ENCODE measurements at regions not wholly inside any gene's neighbourhood (a gene's known extent, or its start where the extent isn't known, plus 50 kb on each side); places are given as distances from the start of the nearest gene placed in this dataset.

DNA sequence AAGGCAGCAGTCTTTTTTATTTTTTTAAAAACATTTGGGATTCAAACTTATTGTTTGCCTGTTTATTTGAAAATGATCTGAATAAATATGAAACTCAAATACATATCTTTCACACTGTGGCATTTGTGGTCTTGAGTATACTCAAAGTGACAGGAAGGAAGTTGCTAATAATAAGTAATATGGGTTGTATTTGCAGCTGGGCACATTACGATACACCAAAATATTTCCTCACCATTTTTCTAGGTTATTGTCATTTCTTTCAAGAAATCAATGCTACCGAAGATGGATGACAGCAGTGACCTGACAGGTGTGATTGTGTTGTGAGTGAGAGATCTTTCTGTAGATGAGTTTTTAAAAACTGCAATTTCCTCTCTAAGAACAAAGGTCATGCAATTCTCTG lies 665.7 kb downstream of the CDH8 start:
- no peak overlapping the region for H3K4me3 ChIP-seq (replicated peaks in 1 of 3)
- H3K27ac ChIP-seq, result no peak overlapping the region
- intact Hi-C loops (cut with DNase I), result no loop called here
- H3K27me3 ChIP-seq, result no peaks in the 10 kb centered on the region
- no peaks in the 10 kb centered on the region for H3K36me3 ChIP-seq
- WGBS, 2 donors, result 72 to 88% methylated on average over 2 of the region's 2 CpGs
- TF ChIP-seq, protein P1, sequence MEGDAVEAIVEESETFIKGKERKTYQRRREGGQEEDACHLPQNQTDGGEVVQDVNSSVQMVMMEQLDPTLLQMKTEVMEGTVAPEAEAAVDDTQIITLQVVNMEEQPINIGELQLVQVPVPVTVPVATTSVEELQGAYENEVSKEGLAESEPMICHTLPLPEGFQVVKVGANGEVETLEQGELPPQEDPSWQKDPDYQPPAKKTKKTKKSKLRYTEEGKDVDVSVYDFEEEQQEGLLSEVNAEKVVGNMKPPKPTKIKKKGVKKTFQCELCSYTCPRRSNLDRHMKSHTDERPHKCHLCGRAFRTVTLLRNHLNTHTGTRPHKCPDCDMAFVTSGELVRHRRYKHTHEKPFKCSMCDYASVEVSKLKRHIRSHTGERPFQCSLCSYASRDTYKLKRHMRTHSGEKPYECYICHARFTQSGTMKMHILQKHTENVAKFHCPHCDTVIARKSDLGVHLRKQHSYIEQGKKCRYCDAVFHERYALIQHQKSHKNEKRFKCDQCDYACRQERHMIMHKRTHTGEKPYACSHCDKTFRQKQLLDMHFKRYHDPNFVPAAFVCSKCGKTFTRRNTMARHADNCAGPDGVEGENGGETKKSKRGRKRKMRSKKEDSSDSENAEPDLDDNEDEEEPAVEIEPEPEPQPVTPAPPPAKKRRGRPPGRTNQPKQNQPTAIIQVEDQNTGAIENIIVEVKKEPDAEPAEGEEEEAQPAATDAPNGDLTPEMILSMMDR (IDR thresholded peaks at IDR 0.05), result no peak
- TF ChIP-seq POLR2A (IDR thresholded peaks at IDR 0.05), result no peak
- DNase-seq, result no peak
- H3K9me3 ChIP-seq, result no peaks in the 10 kb centered on the region
- no peaks in the 10 kb centered on the region for H3K4me1 ChIP-seq

DNA sequence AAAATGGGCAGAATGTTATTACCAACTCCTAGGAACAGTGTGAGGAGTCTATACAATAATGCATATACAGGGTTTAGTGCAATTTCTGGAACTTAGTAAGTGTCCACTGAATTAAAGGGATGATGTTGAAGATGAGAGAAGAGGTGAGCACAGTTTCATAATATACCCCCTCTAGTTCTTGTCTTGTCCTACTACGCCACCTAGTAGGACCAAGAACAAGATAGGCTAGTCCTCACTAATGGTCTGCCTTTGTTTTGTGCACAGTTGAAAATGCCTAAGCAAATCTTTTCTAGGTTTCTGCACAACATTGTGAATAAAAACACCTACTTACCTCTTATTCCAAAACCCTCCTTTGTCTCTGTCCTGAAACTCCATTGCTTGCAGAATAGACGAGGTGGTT lies 670.2 kb downstream of the CDH8 start:
- intact Hi-C loops (cut with DNase I), result no loop called here
- Histone ChIP-seq H3K9me3 (no peaks in the 10 kb centered on the region), H3K27me3 (no peaks in the 10 kb centered on the region), H3K4me3 (replicated peaks in 1 of 3) (no peak overlapping the region), H3K4me1 (no peaks in the 10 kb centered on the region), H3K27ac (no peak overlapping the region), H3K36me3 (no peaks in the 10 kb centered on the region)
- no peak for DNase-seq
- TF ChIP-seq, protein P1 (IDR thresholded peaks at IDR 0.05), result no peak
- TF ChIP-seq POLR2A (IDR thresholded peaks at IDR 0.05), result no peak
- WGBS, 2 donors, result 79 to 90% methylated on average over 2 of the region's 2 CpGs

DNA sequence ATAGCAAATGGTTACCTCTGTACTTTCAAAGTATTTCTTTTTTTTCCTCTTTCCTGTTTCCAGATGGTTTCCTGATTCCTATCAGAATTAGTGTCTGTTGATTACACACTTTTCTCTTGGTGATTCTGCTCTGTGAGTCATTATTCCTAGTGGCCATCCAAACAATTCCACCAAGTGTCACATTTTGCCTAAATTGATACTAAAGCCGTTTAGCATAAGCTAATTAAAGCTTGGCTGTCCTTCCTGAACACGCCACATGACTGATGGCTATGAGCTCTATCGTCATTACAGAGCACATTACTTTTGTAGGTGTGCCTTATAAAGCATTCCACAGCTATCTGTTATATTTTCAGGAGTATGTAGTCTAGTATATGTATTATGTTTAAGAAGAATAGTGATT lies 671.2 kb downstream of the CDH8 start:
- no peak for DNase-seq
- Histone ChIP-seq H3K9me3 (no peaks in the 10 kb centered on the region), H3K4me1 (no peaks in the 10 kb centered on the region), H3K27ac (no peak overlapping the region), H3K36me3 (no peaks in the 10 kb centered on the region), H3K27me3 (no peaks in the 10 kb centered on the region), H3K4me3 (replicated peaks in 1 of 3) (no peak overlapping the region)
- TF ChIP-seq POLR2A (IDR thresholded peaks at IDR 0.05), result no peak
- TF ChIP-seq, protein P1 (IDR thresholded peaks at IDR 0.05), result no peak
- 64 to 79% methylated on average over 3 of the region's 3 CpGs for WGBS, 2 donors
- intact Hi-C loops (cut with DNase I), result no loop called here

DNA sequence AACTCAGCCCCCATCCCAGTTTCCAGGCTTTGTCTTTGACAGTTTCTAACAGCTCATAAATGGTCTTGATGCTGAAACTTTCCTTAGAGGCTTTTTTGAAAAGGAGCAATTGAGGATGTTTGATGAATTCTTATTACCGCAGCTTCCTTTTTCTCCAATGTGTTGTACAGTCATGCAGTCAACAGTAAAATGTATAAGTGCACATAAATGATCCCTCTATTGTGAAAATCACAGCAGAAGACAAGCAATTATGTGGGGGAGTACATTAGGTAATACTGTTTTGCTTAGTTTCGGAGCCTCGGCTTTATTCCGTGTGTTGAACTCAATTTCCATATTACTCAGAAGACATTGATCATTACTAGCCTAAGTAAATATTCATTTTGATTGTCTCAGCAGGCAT lies 673.7 kb downstream of the CDH8 start:
- Histone ChIP-seq H3K4me3 (replicated peaks in 1 of 3) (no peak overlapping the region), H3K4me1 (no peaks in the 10 kb centered on the region), H3K9me3 (no peaks in the 10 kb centered on the region), H3K36me3 (no peaks in the 10 kb centered on the region), H3K27me3 (no peaks in the 10 kb centered on the region), H3K27ac (no peak overlapping the region)
- WGBS, 2 donors, result 93 to 96% methylated on average over 4 of the region's 4 CpGs
- intact Hi-C loops (cut with DNase I), result no loop called here
- TF ChIP-seq, protein P1 (IDR thresholded peaks at IDR 0.05), result no peak
- no peak for TF ChIP-seq POLR2A (IDR thresholded peaks at IDR 0.05)
- no peak for DNase-seq

DNA sequence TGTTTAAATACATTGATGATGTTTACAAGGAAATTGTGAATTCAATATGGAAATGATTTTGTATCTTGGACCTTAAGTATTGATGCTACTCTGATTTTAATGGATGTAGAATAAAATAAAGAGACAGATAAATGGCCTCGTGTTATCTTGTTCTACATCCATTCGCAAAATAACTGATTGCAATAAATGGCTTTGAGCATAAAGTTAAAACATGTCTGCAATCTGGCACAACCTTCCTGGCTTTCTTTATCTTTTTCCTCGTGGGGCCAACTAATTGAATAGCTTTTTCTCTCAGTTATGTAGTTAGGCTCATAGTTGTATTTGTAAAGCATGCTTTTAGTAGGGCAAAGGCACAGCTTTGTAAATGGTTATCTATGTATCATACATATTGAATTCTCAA lies 691.4 kb downstream of the CDH8 start:
- TF ChIP-seq POLR2A (IDR thresholded peaks at IDR 0.05), result no peak
- TF ChIP-seq, protein P1 (IDR thresholded peaks at IDR 0.05), result no peak
- Histone ChIP-seq H3K36me3 (no peaks in the 10 kb centered on the region), H3K4me1 (no peaks in the 10 kb centered on the region), H3K27me3 (no peaks in the 10 kb centered on the region), H3K27ac (no peak overlapping the region), H3K9me3 (no peaks in the 10 kb centered on the region), H3K4me3 (replicated peaks in 1 of 3) (no peak overlapping the region)
- WGBS, 2 donors, result 70 to 73% methylated on average over 3 of the region's 3 CpGs
- intact Hi-C loops (cut with DNase I), result no loop called here
- DNase-seq, result no peak
